Hematopoietic multipotent progenitor cell treated with erythropoietin and hydrocortisone succinate and interleukin-3 and kit ligand, for 4 days (in vitro differentiated cells): ENCODE measurements at regions not wholly inside any gene's neighbourhood (a gene's known extent, or its start where the extent isn't known, plus 50 kb on each side); places are given as distances from the start of the nearest gene placed in this dataset.
"Not testable (repeated sequence)": the region's sequence is repeated elsewhere in the genome, so short reads cannot be mapped to it uniquely, and the experiment has no call there.

Experiments
- DNase-seq: peaks from one replicate; pipeline ENCODE4 v3.0.0-alpha.2; 2015

DNA sequence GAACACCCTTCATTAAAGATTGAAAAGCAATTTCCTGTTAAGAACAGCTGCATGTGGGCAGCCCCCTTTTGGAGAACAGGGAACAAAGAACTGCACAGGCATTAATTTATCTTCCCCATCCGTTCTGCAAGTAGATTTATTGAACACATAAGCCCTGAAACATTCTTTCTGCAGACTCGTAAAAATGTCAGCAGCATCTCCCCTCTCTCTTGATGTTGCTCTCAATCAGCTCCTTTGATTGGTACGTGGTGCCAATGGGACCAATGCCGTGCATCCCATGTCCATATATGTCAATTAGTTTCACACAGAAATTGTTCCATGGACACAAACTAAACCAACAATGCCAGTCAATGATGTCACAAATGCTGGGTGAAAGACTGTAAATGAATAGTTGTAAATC is 228.5 kb upstream of the RASGEF1B start:
- no peak for DNase-seq

DNA sequence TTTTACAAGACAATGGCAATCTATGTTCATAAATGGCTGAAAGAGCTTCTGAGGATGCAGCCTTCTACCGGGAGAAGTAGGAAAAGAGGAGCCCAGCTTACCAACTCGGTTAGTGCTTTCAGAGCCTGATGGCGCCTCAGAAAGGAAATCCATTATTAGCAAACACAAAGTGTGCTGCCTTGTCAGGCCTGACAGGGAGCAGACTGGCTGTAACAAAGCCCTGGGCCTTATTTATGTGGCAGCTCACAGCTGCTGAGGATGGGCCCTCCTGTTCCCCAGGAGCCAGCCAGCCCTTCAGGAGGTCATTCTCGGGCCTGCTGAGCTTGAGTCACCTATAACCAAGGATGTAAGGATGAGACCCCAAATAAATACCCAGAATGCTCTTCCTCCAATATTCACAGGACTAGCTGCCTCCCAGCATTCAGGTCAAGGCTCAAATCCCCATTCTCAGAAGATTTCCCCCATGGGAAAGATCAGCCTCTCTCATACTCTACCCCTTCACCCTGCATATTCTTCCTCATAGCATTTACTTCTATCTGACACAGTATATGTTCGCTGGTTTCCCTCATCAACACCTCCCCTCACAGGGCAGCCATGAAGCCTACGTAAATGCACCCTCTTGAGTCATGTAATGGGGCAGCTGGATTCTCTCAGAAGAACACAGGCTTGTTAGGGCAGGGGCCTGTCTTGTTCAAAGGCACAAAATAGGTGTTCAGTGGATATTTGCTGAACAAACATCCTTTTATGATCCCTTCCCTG is 227.0 kb upstream of the RASGEF1B start:
- no peak for DNase-seq

DNA sequence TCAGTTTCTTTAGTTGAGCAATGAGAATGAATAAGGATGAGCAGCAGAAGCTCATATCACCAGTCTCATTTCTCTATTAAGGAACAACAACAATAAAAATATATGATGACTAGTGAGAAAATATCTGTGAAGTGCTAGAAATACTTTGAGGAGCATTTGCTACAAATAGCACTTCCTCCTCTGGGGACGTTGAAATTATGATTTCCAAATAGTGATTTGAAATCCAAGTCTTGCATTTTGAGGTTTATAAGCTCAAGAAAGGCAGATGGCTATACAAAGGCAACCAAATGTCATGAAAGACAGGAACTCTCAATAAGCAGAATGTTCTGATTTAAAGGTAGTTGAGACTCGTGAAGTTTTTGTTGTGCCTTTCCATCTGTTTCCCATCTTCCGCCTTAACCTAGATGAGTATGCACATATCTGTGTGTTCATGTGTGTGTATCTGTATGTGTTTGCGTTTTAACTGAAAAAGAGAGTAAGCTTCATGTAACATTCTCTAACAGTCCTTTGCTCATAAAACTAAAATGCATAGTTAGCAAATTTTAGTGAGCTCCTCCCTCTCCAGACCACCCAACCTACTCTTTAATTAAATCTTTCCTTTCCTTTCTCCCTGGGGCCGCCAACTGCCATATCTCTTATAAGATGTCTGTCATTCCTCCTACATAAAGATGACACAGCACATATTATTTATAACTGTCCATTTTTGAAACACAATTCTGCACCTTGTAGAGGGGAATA is 222.6 kb upstream of the RASGEF1B start:
- no peak for DNase-seq

DNA sequence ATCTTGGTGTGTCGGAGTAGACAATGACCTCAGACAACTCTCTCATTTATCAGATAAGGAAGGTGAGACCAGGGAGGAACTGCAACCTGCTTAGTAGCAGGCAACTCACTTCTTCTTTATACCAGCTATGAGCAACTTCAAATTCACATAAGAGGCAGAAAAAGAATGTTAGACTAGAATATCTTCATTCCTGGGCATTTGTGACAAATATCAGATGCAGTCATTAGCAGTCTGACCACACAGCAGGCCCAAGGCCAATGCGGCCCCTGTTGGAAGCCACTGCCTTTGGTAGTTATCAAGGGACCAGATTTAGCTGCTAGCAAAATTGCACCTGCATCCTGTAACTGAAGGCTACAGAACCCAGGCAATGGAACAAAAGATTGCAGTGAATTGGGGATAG is 219.2 kb upstream of the RASGEF1B start:
- DNase-seq, result no peak

DNA sequence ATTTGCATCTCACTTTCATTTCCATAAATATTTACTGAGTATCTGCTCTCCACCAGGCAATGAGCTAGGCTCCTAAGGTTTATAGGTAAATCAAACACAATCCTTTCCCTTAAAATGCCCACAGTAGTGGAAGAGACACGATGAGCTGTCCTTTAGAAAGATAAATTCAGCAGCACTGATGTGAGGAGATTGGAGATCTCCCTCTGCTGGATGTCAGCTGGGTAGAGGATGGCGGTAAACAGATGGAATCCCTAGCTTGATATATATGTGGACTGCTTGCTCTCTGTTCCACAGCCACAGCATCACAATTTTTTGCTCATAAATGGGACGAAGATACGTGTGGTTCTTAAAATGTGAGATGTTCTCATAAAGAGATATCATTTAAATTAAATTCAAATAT is 216.4 kb upstream of the RASGEF1B start:
- DNase-seq, result peak; percentile 15

GRCh38 chr4:81687471-81687870 is 215.8 kb upstream of the RASGEF1B start:
- DNase-seq, result no peak

- no peak for DNase-seq
Measured at GRCh38 chr4:81685104-81685503, 213.4 kb upstream of the RASGEF1B start.

DNA sequence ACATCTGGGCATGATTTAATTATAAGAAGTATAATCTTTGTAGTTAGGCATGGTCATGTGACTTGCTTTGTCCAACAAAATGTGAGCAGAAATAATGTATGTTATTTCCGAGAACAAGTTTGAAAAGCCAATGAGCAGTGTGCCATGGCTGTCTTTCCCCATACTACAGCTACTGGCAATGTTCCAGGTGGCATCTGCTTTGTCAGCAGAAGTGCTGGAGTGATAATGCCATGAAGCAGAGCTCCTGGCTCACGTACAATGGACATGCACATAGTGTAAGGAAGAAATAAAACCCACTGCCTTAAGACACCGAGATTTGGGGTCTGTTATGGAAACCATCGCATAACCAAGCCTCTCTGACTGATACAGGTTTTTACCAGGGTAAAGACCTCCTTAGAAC is 212.6 kb upstream of the RASGEF1B start:
- DNase-seq, result peak; percentile 56

- DNase-seq, result no peak
Measured at GRCh38 chr4:81682492-81682891, 210.8 kb upstream of the RASGEF1B start.

GRCh38 chr4:81679315-81679714 is 207.6 kb upstream of the RASGEF1B start:
- DNase-seq, result no peak

DNA sequence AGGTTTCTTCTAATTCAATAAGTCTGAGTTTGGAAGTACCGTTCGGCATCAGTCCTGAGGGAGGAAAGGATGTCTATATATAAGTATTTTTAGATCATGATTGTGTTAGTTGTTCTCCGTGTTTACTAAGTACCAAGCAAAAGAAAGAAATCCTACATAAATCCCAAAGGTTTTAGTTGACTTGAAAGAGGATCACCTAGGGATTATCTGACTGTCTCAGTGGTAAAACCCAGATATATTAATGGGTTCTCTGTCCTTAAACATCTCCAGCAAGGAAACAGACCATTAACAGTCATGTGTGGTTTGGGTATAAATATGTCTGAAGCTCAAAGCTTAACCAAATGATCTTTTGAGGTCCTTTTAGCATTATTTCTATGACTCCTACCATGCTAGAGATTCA is 207.1 kb upstream of the RASGEF1B start:
- no peak for DNase-seq

DNA sequence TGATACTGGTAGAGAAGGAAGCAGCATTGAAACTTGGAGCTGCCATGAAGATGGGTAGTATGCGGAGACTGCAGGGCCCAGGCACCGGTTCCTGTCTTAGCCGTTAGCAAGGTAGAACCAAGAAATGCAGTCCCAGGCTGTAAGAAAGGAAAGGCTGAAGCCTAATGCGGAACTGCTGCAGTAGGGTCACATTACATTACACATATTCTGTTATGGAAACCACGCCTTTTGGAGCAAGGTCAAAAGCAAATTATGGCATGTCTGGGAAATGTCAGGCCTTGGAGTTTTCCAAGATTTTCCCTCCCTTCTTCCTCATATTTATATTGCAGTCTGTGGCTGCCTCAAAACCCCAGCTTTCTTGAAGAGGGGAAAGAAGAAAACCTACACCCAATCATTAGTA is 204.8 kb upstream of the RASGEF1B start:
- no peak for DNase-seq

- DNase-seq, result no peak
Measured at GRCh38 chr4:81675791-81676393, 204.2 kb upstream of the RASGEF1B start.

- DNase-seq, result no peak
Measured at GRCh38 chr4:81673961-81674360, 202.3 kb upstream of the RASGEF1B start.

- DNase-seq, result not testable (repeated sequence)
Measured at GRCh38 chr4:81668328-81668727, 196.6 kb upstream of the RASGEF1B start.

DNA sequence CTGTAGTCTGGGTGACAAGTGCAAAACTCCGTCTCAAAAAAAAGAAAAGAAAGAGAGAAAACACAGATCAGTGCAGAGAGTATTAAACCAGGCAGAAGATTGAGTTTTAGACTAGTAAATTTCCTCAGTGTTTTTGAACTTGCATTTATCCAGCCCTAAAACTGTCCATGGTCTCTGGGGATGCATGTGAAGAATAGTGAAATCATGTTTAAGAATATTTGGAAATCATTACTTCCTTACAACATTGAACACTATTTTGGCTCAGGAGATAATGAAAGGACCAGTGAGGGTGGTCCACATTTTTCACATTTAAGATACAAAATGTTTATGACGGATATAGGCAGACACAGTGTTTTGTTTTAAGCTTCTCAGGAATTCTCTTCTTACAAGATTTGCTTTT is 195.8 kb upstream of the RASGEF1B start:
- DNase-seq, result no peak

- DNase-seq, result no peak
Measured at GRCh38 chr4:81666491-81666890, 194.8 kb upstream of the RASGEF1B start.

DNA sequence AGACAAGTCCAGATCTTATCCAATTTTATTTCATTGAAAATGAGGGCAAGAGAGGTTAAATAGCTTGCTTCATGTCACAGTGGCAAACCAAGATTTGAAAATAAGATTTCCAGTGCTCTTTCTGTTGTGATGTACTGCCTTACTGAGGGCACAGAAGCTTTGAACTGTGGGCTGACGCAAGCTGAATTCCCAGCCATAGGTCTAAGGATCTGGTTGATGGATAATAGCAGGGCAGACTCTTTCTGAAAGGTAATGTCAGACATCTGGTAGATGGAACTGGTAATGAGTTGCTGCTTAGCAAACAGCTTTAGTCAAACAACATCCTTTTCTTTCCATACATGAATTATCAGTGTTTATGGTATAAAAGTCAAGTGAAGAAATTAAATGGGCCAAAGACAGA is 193.9 kb upstream of the RASGEF1B start:
- DNase-seq, result no peak

- no peak for DNase-seq
Measured at GRCh38 chr4:81665045-81665444, 193.3 kb upstream of the RASGEF1B start.

DNA sequence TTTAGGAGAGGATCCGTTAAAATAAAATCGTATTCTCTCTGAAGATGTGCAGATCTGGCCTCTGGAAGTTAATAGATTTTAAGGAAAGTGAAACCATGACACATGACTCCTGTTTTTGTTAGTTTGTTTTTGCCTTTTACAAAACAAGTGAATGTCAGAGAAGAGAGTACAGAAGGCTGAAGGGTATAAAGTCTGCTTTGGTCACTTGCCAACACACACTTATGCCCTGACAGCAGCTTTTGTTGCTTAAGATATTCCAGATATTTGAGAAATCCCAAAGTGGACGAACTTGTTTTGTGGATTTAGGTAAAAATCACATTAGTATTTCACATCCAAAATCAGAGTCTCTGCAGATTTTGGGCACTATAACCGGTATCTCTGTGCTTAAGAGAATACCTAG is 192.4 kb upstream of the RASGEF1B start:
- DNase-seq, result no peak

- no peak for DNase-seq
Measured at GRCh38 chr4:81663368-81663767, 191.7 kb upstream of the RASGEF1B start.

DNA sequence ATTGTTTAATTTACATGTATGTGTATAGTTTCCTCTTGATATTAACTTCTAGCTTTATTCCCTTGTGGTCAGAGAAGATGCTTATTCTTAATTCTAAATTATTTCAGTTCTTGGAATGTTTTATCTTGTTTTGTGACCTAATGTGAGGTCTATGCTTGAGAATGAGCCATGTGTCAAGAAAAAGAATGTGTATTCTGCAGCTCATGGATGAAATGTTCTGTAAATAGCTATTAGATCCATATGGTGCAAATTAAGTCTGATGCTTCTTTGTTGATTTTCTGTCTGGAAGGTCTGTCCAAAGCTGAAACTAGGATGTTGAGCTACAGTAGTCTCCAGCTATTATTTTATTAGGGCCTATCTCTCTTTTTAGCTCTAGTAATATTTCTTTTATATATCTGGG is 187.3 kb upstream of the RASGEF1B start:
- no peak for DNase-seq

- no peak for DNase-seq
Measured at GRCh38 chr4:81652069-81652478, 180.4 kb upstream of the RASGEF1B start.

GRCh38 chr4:81651243-81651899 is 179.7 kb upstream of the RASGEF1B start:
- DNase-seq, result peak; percentile 36
